ENCODE measurements at regions not wholly inside any gene's neighbourhood (a gene's known extent, or its start where the extent isn't known, plus 50 kb on each side); places are given as distances from the start of the nearest gene placed in this dataset.

DNA sequence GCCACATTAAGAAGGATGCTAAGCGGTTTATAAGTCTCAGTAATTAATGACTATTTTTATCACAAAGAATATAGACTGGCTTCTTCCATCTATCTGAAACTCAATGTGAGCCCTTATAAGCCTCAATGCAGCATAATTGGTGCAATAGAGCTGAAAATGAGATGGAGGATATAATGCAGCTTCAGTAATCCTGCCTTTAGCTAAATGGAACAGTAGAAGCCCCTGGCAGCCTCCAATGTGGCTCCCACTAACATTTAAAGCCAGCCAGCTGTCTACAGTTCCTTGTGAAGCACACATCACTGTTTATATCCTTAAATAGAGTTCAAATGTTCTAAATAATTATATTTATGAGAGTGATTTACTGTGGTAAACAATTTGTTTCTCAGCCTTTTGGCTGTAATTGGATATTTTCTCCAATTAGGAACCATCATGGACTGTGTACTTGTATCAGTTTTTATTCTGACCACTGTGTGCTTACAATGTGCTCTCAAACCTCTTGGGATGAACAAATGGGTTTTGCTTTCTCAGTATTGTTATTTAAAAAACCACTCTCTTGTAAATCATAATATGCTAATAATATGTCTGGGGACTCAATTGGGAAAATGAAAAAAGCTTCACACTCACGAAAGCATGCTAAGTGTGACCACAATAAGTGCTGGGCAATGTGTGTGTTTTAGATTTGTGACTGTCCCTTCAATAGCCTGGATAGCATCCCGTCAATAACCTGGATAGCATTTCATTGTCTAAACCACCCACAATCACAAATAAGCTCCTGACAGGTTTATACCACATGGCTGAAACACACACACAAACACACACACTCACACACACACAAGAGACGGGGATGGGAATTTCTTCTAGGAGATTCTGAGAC is 366.6 kb downstream of the GBE1 start:
- TF ChIP-seq, protein P1, sequence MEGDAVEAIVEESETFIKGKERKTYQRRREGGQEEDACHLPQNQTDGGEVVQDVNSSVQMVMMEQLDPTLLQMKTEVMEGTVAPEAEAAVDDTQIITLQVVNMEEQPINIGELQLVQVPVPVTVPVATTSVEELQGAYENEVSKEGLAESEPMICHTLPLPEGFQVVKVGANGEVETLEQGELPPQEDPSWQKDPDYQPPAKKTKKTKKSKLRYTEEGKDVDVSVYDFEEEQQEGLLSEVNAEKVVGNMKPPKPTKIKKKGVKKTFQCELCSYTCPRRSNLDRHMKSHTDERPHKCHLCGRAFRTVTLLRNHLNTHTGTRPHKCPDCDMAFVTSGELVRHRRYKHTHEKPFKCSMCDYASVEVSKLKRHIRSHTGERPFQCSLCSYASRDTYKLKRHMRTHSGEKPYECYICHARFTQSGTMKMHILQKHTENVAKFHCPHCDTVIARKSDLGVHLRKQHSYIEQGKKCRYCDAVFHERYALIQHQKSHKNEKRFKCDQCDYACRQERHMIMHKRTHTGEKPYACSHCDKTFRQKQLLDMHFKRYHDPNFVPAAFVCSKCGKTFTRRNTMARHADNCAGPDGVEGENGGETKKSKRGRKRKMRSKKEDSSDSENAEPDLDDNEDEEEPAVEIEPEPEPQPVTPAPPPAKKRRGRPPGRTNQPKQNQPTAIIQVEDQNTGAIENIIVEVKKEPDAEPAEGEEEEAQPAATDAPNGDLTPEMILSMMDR (IDR thresholded peaks at IDR 0.05) = no peak
- no peak for TF ChIP-seq POLR2A (IDR thresholded peaks at IDR 0.05)
